A549 (cell line): ENCODE measurements at regions not wholly inside any gene's neighbourhood (a gene's known extent, or its start where the extent isn't known, plus 50 kb on each side); places are given as distances from the start of the nearest gene placed in this dataset.
"Not testable (repeated sequence)": the region's sequence is repeated elsewhere in the genome, so short reads cannot be mapped to it uniquely, and the experiment has no call there.

Source experiments
- ATAC-seq, 2 experiments: fragments of 200-7000 bp in 1 of 2; fragments of >200 bp in 1 of 2; cut with Nextera tagmentation in 1 of 2; cut with Tn5 transposase in 1 of 2; 3 replicates each; pipeline versions ENCODE4 v1.8.0 to v1.9.1; 2018 to 2020; ENCODE audit warnings: mild to moderate bottlenecking in 1 of 2, moderate library complexity in 1 of 2
- CTCF ChIA-PET: fragments of 300-600 bp; sonication (Branson Sonifier 250); formaldehyde crosslinking; extraction: SDS; loops from one replicate; lab custom pipeline; 2021; ENCODE audit warnings: antibody characterized with exemption, inconsistent platforms; lab: Yijun Ruan, JAX
- POLR2A ChIA-PET: fragments of 350-600 bp; formaldehyde crosslinking; extraction: SDS; loops from one replicate; lab custom pipeline; 2021; ENCODE audit warnings: antibody characterized with exemption, inconsistent platforms; lab: Yijun Ruan, JAX
- DNase-seq, 2 experiments: peaks; one replicate each; pipeline versions ENCODE4 v3.0.0 to v3.0.0-alpha.2; 2011 to 2016; ENCODE audit warnings: low read depth in 1 of 2, low spot score in 1 of 2
- FAIRE-seq: peaks from 2 replicates; lab custom pipeline; 2011; peaks lifted over from hg19 to GRCh38; lab: Jason Lieb, UNC
- H3K27ac ChIP-seq, 2 experiments: fragments of >200 bp; sonication (Bioruptor Twin); formaldehyde crosslinking; 3 replicates each; pipeline ENCODE4 v1.5.1; 2016 to 2017
- H3K4me1 ChIP-seq: fragments of >200 bp; sonication (Bioruptor Twin); formaldehyde crosslinking; 3 replicates; pipeline ENCODE4 v1.6.1; 2016
- H3K4me2 ChIP-seq: fragments of >200 bp; sonication (Bioruptor Twin); formaldehyde crosslinking; 3 replicates; pipeline ENCODE4 v1.6.1; 2016
- H3K4me3 ChIP-seq: fragments of >200 bp; sonication (Bioruptor Twin); formaldehyde crosslinking; 3 replicates; pipeline ENCODE4 v1.5.1; 2016
- H3K9me3 ChIP-seq: fragments of >200 bp; sonication (Bioruptor Twin); formaldehyde crosslinking; 3 replicates; pipeline ENCODE4 v1.6.1; 2016
- ATOH8 ChIP-seq: fragments of 250-450 bp; sonication (Bioruptor Pico); IDR thresholded peaks from 2 replicates; pipeline ENCODE4 v1.5.0; 2020; ENCODE audit warnings: low read depth, mild to moderate bottlenecking, moderate library complexity
- BCL3 ChIP-seq: fragments of >200 bp; sonication (Bioruptor Twin); formaldehyde crosslinking; IDR thresholded peaks from 3 replicates; pipeline ENCODE4 v1.6.1; 2016
- EHMT2 ChIP-seq: fragments of 200-600 bp; sonication (generic); IDR thresholded peaks from 2 replicates; pipeline ENCODE4 v1.6.1; 2016; ENCODE audit warnings: antibody characterized with exemption, low read depth, mild to moderate bottlenecking, moderate library complexity
- EP300 ChIP-seq, 2 experiments: fragments of >200 bp; sonication (Bioruptor Twin); formaldehyde crosslinking; IDR thresholded peaks; 2 replicates in 1 of 2; 3 replicates in 1 of 2; pipeline ENCODE4 v1.6.1; 2016 to 2017
- ESRRA ChIP-seq: fragments of 150-350 bp; IDR thresholded peaks from 2 replicates; pipeline ENCODE4 v1.6.1; 2014; ENCODE audit warnings: mild to moderate bottlenecking, low read length, borderline replicate concordance
- FOSB ChIP-seq: fragments of 250-450 bp; sonication (Bioruptor Pico); IDR thresholded peaks from 2 replicates; pipeline ENCODE4 v1.5.0; 2020; ENCODE audit warnings: mild to moderate bottlenecking, moderate library complexity
- FOSL2 ChIP-seq, 2 experiments: fragments of 450-650 bp in 1 of 2; fragments of >200 bp in 1 of 2; sonication (Bioruptor Twin) in 1 of 2; formaldehyde crosslinking; IDR thresholded peaks; 2 replicates each; pipeline versions ENCODE4 v1.5.0 to v1.6.1; 2016 to 2020; ENCODE audit warnings: mild to moderate bottlenecking in 1 of 2, moderate library complexity in 1 of 2
- GATA3 ChIP-seq: IDR thresholded peaks from 2 replicates; pipeline ENCODE4 v1.6.1; 2012; ENCODE audit warnings: borderline replicate concordance
- HEYL ChIP-seq: fragments of 250-450 bp; sonication (Bioruptor Pico); IDR thresholded peaks from 2 replicates; pipeline ENCODE4 v1.8.0; 2021; ENCODE audit warnings: mild to moderate bottlenecking, moderate library complexity
- HOXB5 ChIP-seq: fragments of 250-450 bp; sonication (Bioruptor Pico); IDR thresholded peaks from 2 replicates; pipeline ENCODE4 v1.5.0; 2020; ENCODE audit warnings: mild to moderate bottlenecking, moderate library complexity
- JUN ChIP-seq, 2 experiments: fragments of >200 bp; sonication (Bioruptor Twin); formaldehyde crosslinking; IDR thresholded peaks; 2 replicates in 1 of 2; 3 replicates in 1 of 2; pipeline ENCODE4 v1.6.1; 2016 to 2017
- MAFK ChIP-seq: fragments of 450-650 bp; IDR thresholded peaks from 2 replicates; pipeline ENCODE4 v1.6.1; 2014; ENCODE audit not compliant: partially characterized antibody
- NFE2L2 ChIP-seq: fragments of 150-350 bp; conservative IDR thresholded peaks from 2 replicates; pipeline ENCODE4 v1.6.1; 2014; ENCODE audit warnings: low read length
- NR3C1 ChIP-seq: fragments of >200 bp; sonication (Bioruptor Twin); formaldehyde crosslinking; IDR thresholded peaks from 3 replicates; pipeline ENCODE4 v1.6.1; 2017
- SREBF2 ChIP-seq: fragments of 450-650 bp; IDR thresholded peaks from 2 replicates; pipeline ENCODE4 v1.6.1; 2014; ENCODE audit warnings: mild to moderate bottlenecking, moderate library complexity
- WGBS: methylation state at CpG from one replicate; pipeline ENCODE4 v1.1.6; 2017; ENCODE audit errors: missing lambda C conversion rate; 5-methylcytosine and 5-hydroxymethylcytosine counted together
- TF ChIP-seq, protein P1 (sequence below): fragments of >200 bp; sonication (Bioruptor Twin); formaldehyde crosslinking; IDR thresholded peaks from 3 replicates; pipeline ENCODE4 v1.5.1; 2016

DNA sequence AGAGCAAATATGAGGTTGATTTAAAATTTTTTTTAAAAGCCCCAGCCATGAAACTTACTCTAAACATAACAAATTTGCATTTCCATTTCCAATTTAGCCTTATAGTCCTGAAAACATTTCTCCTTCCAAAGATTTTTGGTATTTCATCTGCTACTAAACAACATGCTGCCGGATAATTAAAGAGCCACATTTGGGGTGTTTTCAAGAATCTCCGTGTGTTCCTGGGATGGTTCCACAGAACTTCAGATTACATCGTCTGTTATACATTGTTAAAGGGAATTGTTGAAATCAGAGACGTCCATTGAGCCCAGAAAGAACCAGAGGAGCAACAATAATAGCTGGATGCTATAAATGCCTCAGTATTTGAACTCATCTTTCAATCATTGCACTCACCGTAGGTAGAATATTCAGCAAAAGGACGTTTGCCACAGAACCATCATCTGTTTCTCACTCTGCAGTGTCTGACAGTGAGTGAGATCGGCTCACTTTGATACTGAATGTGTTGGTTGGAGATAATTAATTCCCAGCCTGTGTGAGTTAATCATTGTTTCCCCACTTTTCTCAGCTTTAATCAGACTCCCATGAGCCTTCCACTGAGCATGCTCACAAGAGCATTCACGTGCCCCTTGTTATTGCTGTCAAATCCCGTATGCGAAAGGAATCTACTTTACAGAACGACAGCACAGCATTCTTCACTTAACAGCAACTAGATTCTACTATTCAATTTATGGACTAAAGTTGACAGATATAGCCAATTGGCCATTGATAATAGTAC lies 128.4 kb upstream of the PALS2 start:
- TF ChIP-seq HEYL (CRISPR knock-in tag) (no peak), HOXB5 (CRISPR knock-in tag) (no peak), FOSL2 (IDR thresholded peaks at IDR 0.05) (no peak), FOSL2 (CRISPR knock-in tag; IDR thresholded peaks at IDR 0.05) (no peak), EHMT2 (no peak), FOSB (CRISPR knock-in tag) (no peak), ATOH8 (CRISPR knock-in tag) (no peak), GATA3 (no peak), NFE2L2 (no peak), EP300 (IDR thresholded peaks at IDR 0.05) (no peak), BCL3 (no peak), SREBF2 (no peak), MAFK (no peak)
- TF ChIP-seq, protein P1, sequence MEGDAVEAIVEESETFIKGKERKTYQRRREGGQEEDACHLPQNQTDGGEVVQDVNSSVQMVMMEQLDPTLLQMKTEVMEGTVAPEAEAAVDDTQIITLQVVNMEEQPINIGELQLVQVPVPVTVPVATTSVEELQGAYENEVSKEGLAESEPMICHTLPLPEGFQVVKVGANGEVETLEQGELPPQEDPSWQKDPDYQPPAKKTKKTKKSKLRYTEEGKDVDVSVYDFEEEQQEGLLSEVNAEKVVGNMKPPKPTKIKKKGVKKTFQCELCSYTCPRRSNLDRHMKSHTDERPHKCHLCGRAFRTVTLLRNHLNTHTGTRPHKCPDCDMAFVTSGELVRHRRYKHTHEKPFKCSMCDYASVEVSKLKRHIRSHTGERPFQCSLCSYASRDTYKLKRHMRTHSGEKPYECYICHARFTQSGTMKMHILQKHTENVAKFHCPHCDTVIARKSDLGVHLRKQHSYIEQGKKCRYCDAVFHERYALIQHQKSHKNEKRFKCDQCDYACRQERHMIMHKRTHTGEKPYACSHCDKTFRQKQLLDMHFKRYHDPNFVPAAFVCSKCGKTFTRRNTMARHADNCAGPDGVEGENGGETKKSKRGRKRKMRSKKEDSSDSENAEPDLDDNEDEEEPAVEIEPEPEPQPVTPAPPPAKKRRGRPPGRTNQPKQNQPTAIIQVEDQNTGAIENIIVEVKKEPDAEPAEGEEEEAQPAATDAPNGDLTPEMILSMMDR = no peak
- no peak overlapping the region for H3K4me2 ChIP-seq
- no peaks in the 10 kb centered on the region for H3K4me1 ChIP-seq
- 62% methylated on average over 11 of the region's 11 CpGs for WGBS
- no peak for DNase-seq
- POLR2A ChIA-PET = no interaction called here
- ATAC-seq = no peak
- FAIRE-seq = no peak
- H3K4me3 ChIP-seq = no peak overlapping the region
- CTCF ChIA-PET = no interaction called here
- no peak overlapping the region for H3K27ac ChIP-seq
- no peaks in the 10 kb centered on the region for H3K9me3 ChIP-seq

DNA sequence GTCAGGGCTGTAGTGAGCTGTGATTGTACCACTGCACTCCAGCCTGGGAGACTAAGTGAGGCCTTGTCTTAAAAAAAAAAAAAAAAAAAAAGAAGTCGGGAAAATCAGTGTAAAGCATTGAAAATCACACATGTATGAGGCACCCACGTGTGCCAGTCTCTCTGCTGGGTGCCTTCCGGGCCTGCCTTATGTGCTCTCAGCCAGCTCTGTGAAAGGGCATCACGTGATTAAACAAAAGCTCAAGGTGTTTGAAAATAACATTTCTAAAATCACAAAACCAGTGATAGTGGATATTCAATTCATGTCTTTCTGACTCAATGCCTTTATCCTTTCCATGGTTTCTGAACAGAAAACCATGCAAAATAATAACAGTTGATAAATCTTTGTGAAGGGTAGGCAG lies 125.2 kb upstream of the PALS2 start:
- CTCF ChIA-PET = interaction anchor here (0.6 kb wide), 1 partner anchor 121 kb away, joined by 7 read pairs; no protein-coding TSS in a partner anchor
- H3K4me2 ChIP-seq = no peak overlapping the region
- ATAC-seq = no peak
- POLR2A ChIA-PET = interaction anchor here (0.6 kb wide), 1 partner anchor 141 kb away, joined by 4 read pairs; no protein-coding TSS in a partner anchor
- WGBS = 50% methylated on average over 4 of the region's 4 CpGs
- no peak for DNase-seq
- no peak for FAIRE-seq
- no peak overlapping the region for H3K27ac ChIP-seq
- no peak overlapping the region for H3K4me3 ChIP-seq
- no peaks in the 10 kb centered on the region for H3K9me3 ChIP-seq
- no peak for TF ChIP-seq ESRRA
- TF ChIP-seq SREBF2 = no peak
- no peak for TF ChIP-seq NR3C1
- TF ChIP-seq JUN (IDR thresholded peaks at IDR 0.05) = no peak
- H3K4me1 ChIP-seq = no peaks in the 10 kb centered on the region

- DNase-seq, CTCF ChIA-PET, H3K4me2 ChIP-seq, H3K9me3 ChIP-seq, H3K4me3 ChIP-seq, FAIRE-seq, H3K27ac ChIP-seq, ATAC-seq, POLR2A ChIA-PET, H3K4me1 ChIP-seq: not testable (repeated sequence)
- WGBS = 67% methylated on average over 5 of the region's 5 CpGs
Observed at GRCh38 chr7:24449416-24449815, 123.8 kb upstream of the PALS2 start.
